H1 (cell line): ENCODE measurements at regions not wholly inside any gene's neighbourhood (a gene's known extent, or its start where the extent isn't known, plus 50 kb on each side); places are given as distances from the start of the nearest gene placed in this dataset.

ENCODE experiments used
- CTCF ChIA-PET: fragments of 300-600 bp; sonication (Branson Sonifier 250); formaldehyde crosslinking; loops from one replicate; lab custom pipeline; 2021; ENCODE audit not compliant: partially characterized antibody; lab: Charles Lee
- POLR2A ChIA-PET: fragments of 300-600 bp; sonication (Branson Sonifier 250); formaldehyde crosslinking; loops from one replicate; lab custom pipeline; 2021; ENCODE audit warnings: inconsistent platforms; ENCODE audit not compliant: partially characterized antibody; lab: Charles Lee
- DNase-seq, 2 experiments: peaks; one replicate each; pipeline versions ENCODE4 v3.0.0 to v3.0.0-alpha.2; 2010 to 2022; ENCODE audit warnings: low spot score in 2 of 2, low read depth in 1 of 2, mixed read lengths in 1 of 2
- FAIRE-seq: peaks from 2 replicates; lab custom pipeline; 2011; peaks lifted over from hg19 to GRCh38; lab: Jason Lieb, UNC
- H2AFZ ChIP-seq: 2 replicates; pipeline ENCODE4 v1.8.1; 2012; ENCODE audit warnings: low read length, inconsistent platforms
- H2AK5ac ChIP-seq: 2 replicates; pipeline ENCODE4 v1.6.1; 2013; ENCODE audit warnings: low read depth, low read length
- H2BK120ac ChIP-seq: replicated peaks from 2 replicates; pipeline ENCODE3; 2013; ENCODE audit warnings: low read depth, low read length, inconsistent platforms
- H2BK12ac ChIP-seq: 2 replicates; pipeline ENCODE4 v1.6.1; 2013; ENCODE audit warnings: low read depth, low read length
- H2BK15ac ChIP-seq: 2 replicates; pipeline ENCODE4 v1.6.1; 2013; ENCODE audit warnings: low read length
- H2BK20ac ChIP-seq: 2 replicates; pipeline ENCODE4 v1.6.1; 2013; ENCODE audit warnings: low read length
- H2BK5ac ChIP-seq: 2 replicates; pipeline ENCODE4 v1.6.1; 2013; ENCODE audit warnings: low read depth, low read length
- H3K14ac ChIP-seq: 2 replicates; pipeline ENCODE4 v1.6.1; 2013; ENCODE audit warnings: inconsistent platforms; ENCODE audit not compliant: insufficient read length
- H3K18ac ChIP-seq: 2 replicates; pipeline ENCODE4 v1.6.1; 2013; ENCODE audit warnings: low read length; ENCODE audit errors: extremely low read depth
- H3K23ac ChIP-seq: 2 replicates; pipeline ENCODE4 v1.6.1; 2013; ENCODE audit warnings: inconsistent platforms; ENCODE audit not compliant: insufficient read length
- H3K23me2 ChIP-seq: 2 replicates; pipeline ENCODE4 v1.6.1; 2013; ENCODE audit warnings: low read depth, low read length
- H3K27ac ChIP-seq: 2 replicates; pipeline ENCODE4 v1.6.1; 2011; ENCODE audit warnings: low read depth, low read length, inconsistent platforms
- H3K27me3 ChIP-seq, 4 experiments: replicated peaks in 1 of 4; 1 replicate in 1 of 4; 2 replicates in 3 of 4; pipeline versions ENCODE4 v1.6.1 to v1.8.1; 2011 to 2013; ENCODE audit warnings: low read length in 3 of 4, mild to moderate bottlenecking in 3 of 4, inconsistent platforms in 2 of 4, mixed read lengths in 2 of 4, moderate library complexity in 1 of 4; ENCODE audit not compliant: control insufficient read depth in 3 of 4, insufficient read depth in 3 of 4; ENCODE audit errors: extremely low read depth in 1 of 4
- H3K36me3 ChIP-seq, 4 experiments: 2 replicates each; pipeline versions ENCODE4 v1.6.1 to v1.8.1; 2011 to 2013; ENCODE audit warnings: mild to moderate bottlenecking in 4 of 4, low read length in 3 of 4, moderate library complexity in 2 of 4, control low read depth in 1 of 4, inconsistent platforms in 1 of 4; ENCODE audit not compliant: insufficient read depth in 4 of 4, control insufficient read depth in 2 of 4
- H3K4ac ChIP-seq: replicated peaks from 2 replicates; pipeline ENCODE3; 2013; ENCODE audit warnings: low read length, low read depth, mixed read lengths, inconsistent platforms; ENCODE audit not compliant: insufficient read length
- H3K4me1 ChIP-seq, 4 experiments: replicated peaks in 1 of 4; 1 replicate in 1 of 4; 2 replicates in 3 of 4; pipeline versions ENCODE4 v1.6.1 to v1.8.1; 2011 to 2013; ENCODE audit warnings: low read length in 3 of 4, inconsistent platforms in 2 of 4, mixed read lengths in 1 of 4; ENCODE audit not compliant: insufficient read depth in 4 of 4, control insufficient read depth in 3 of 4
- H3K4me2 ChIP-seq, 2 experiments: 2 replicates each; pipeline versions ENCODE4 v1.6.1 to v1.8.1; 2011 to 2013; ENCODE audit warnings: low read depth in 2 of 2, low read length in 2 of 2, control low read depth in 1 of 2, inconsistent platforms in 1 of 2, mild to moderate bottlenecking in 1 of 2; ENCODE audit not compliant: insufficient read depth in 1 of 2
- H3K4me3 ChIP-seq, 4 experiments: fragments of 200-600, 300-600 bp in 1 of 4; sonication (generic), shearing (Covaris generic), sonication (Bioruptor Twin) in 1 of 4; 2 replicates each; pipeline versions ENCODE4 v1.5.1 to v1.8.1; 2011 to 2016; ENCODE audit warnings: low read length in 4 of 4, low read depth in 3 of 4, control low read depth in 2 of 4, inconsistent platforms in 2 of 4, mild to moderate bottlenecking in 2 of 4, mixed read lengths in 1 of 4, moderate library complexity in 1 of 4; ENCODE audit not compliant: insufficient read depth in 2 of 4; ENCODE audit errors: extremely low read depth in 1 of 4
- H3K56ac ChIP-seq: replicated peaks from 2 replicates; pipeline ENCODE3; 2013; ENCODE audit warnings: low read depth, mild to moderate bottlenecking, mixed read lengths, low read length, inconsistent platforms; ENCODE audit not compliant: insufficient read length
- H3K79me1 ChIP-seq: 2 replicates; pipeline ENCODE4 v1.6.1; 2013; ENCODE audit warnings: low read depth, low read length, control low read depth
- H3K79me2 ChIP-seq, 2 experiments: 2 replicates each; pipeline versions ENCODE4 v1.6.1 to v1.8.1; 2012 to 2013; ENCODE audit warnings: low read length in 2 of 2, mild to moderate bottlenecking in 2 of 2, inconsistent platforms in 1 of 2; ENCODE audit not compliant: insufficient read depth in 2 of 2, control insufficient read depth in 1 of 2
- H3K9ac ChIP-seq, 4 experiments: replicated peaks in 1 of 4; 1 replicate in 1 of 4; 2 replicates in 3 of 4; pipeline versions ENCODE4 v1.6.1 to v1.8.1; 2011 to 2013; ENCODE audit warnings: low read depth in 3 of 4, low read length in 3 of 4, control low read depth in 2 of 4, mild to moderate bottlenecking in 2 of 4, moderate library complexity in 2 of 4, inconsistent platforms in 1 of 4; ENCODE audit errors: extremely low read depth in 1 of 4
- H3K9me3 ChIP-seq, 2 experiments: 2 replicates each; pipeline versions ENCODE4 v1.6.1 to v1.8.1; 2012 to 2013; ENCODE audit warnings: mild to moderate bottlenecking in 2 of 2, moderate library complexity in 2 of 2, control low read depth in 1 of 2, inconsistent platforms in 1 of 2, low read depth in 1 of 2, low read length in 1 of 2, mixed read lengths in 1 of 2; ENCODE audit not compliant: insufficient read depth in 2 of 2
- H4K20me1 ChIP-seq, 2 experiments: replicated peaks in 1 of 2; 2 replicates each; pipeline versions ENCODE3 to v1.8.1; 2011 to 2013; ENCODE audit warnings: inconsistent platforms in 2 of 2, low read length in 2 of 2, mild to moderate bottlenecking in 1 of 2; ENCODE audit not compliant: insufficient read depth in 2 of 2, control insufficient read depth in 1 of 2
- H4K5ac ChIP-seq: 2 replicates; pipeline ENCODE4 v1.6.1; 2013; ENCODE audit warnings: low read length, low read depth, mixed read lengths, inconsistent platforms; ENCODE audit not compliant: insufficient read length
- H4K8ac ChIP-seq: 2 replicates; pipeline ENCODE4 v1.8.0; 2013; ENCODE audit warnings: mild to moderate bottlenecking, moderate library complexity, low read length, inconsistent platforms; ENCODE audit not compliant: insufficient read depth; ENCODE audit errors: extremely low read depth
- H4K91ac ChIP-seq: replicated peaks from 2 replicates; pipeline ENCODE3; 2013; ENCODE audit warnings: low read length, mixed read lengths, inconsistent platforms; ENCODE audit not compliant: insufficient read length
- SIRT6 ChIP-seq: IDR thresholded peaks from one replicate; pipeline ENCODE4 v1.7.1; 2012; ENCODE audit warnings: low read length, inconsistent platforms
- TAF1 ChIP-seq: IDR thresholded peaks from 2 replicates; pipeline ENCODE4 v1.6.1; 2011; ENCODE audit warnings: mild to moderate bottlenecking, low read depth, low read length
- USF2 ChIP-seq: IDR thresholded peaks from 2 replicates; pipeline ENCODE4 v1.6.1; 2011; ENCODE audit warnings: low read length, improper control_type of control experiment
- WGBS, 2 experiments: shearing (Covaris generic) in 1 of 2; methylation state at CpG; one replicate each; pipeline versions ENCODE4 v1.1.6 to v1.1.7; 2013 to 2015; ENCODE audit warnings: low lambda C conversion rate in 2 of 2, mixed read lengths in 2 of 2, inconsistent platforms in 1 of 2, low coverage in 1 of 2, missing lambda C conversion rate in 1 of 2; ENCODE audit not compliant: insufficient replicate concordance in 2 of 2, insufficient coverage in 1 of 2, insufficient read length in 1 of 2; ENCODE audit errors: extremely low coverage in 1 of 2, missing lambda C conversion rate in 1 of 2; 5-methylcytosine and 5-hydroxymethylcytosine counted together

GRCh38 chr1:29921741-29922140 lies 685.4 kb downstream of the PTPRU start:
- CTCF ChIA-PET, result interaction anchor here (0.8 to 1.2 kb wide), 2 partner anchors 129 to 160 kb away, joined by 3 read pairs; no protein-coding TSS in a partner anchor
- H3K4me3 ChIP-seq, result no peak overlapping the region
- H3K4me1 ChIP-seq, result peaks cover 9 to 20% (median 17%) of the 10 kb centered on the region in 4 experiments
- FAIRE-seq, result no peak
- H4K8ac ChIP-seq, result no peak overlapping the region
- POLR2A ChIA-PET, result no interaction called here
- H3K36me3 ChIP-seq, result no peaks in the 10 kb centered on the region
- H3K9me3 ChIP-seq, result no peaks in the 10 kb centered on the region
- 0 out of 2 replicates have a peak overlapping the region, but pooled peaks have one; percentile 16 for H2BK15ac ChIP-seq
- peak overlapping the region; percentile 57 for H4K91ac ChIP-seq
- no peak overlapping the region for H3K9ac ChIP-seq
- peak overlapping the region; percentile 76; the same call in 1 of the 2 replicates for H2BK20ac ChIP-seq
- H3K4me2 ChIP-seq, result no peak overlapping the region
- H3K14ac ChIP-seq, result no peak overlapping the region
- no peak overlapping the region for H3K18ac ChIP-seq
- H3K4ac ChIP-seq, result no peak overlapping the region
- H2AFZ ChIP-seq, result no peak overlapping the region
- peak overlapping the region; percentile 30; the same call in 1 of the 2 replicates for H2AK5ac ChIP-seq
- H3K79me1 ChIP-seq, result no peaks in the 10 kb centered on the region
- 93% methylated on average over 2 of the region's 2 CpGs; no CpG with 5 or more reads in 1 of the 2 experiments for WGBS, 2 experiments
- no peaks in the 10 kb centered on the region for H3K27me3 ChIP-seq
- no peak overlapping the region for H3K56ac ChIP-seq
- DNase-seq, result no peak
- H4K5ac ChIP-seq, result no peak overlapping the region
- H3K23me2 ChIP-seq, result no peaks in the 10 kb centered on the region; the same call in 1 of the 2 replicates
- H3K27ac ChIP-seq, result no peak overlapping the region
- H3K23ac ChIP-seq, result no peak overlapping the region
- peak overlapping the region; percentile 81; the same call in 1 of the 2 replicates for H2BK5ac ChIP-seq
- H2BK120ac ChIP-seq, result no peak overlapping the region
- peak overlapping the region; percentile 40; the same call in 1 of the 2 replicates for H2BK12ac ChIP-seq
- H4K20me1 ChIP-seq, result no peaks in the 10 kb centered on the region
- no peaks in the 10 kb centered on the region for H3K79me2 ChIP-seq
- no peak for TF ChIP-seq USF2
- TF ChIP-seq SIRT6, result no peak
- TF ChIP-seq TAF1, result no peak
